ENCODE measurements at regions not wholly inside any gene's neighbourhood (a gene's known extent, or its start where the extent isn't known, plus 50 kb on each side); places are given as distances from the start of the nearest gene placed in this dataset.

DNA sequence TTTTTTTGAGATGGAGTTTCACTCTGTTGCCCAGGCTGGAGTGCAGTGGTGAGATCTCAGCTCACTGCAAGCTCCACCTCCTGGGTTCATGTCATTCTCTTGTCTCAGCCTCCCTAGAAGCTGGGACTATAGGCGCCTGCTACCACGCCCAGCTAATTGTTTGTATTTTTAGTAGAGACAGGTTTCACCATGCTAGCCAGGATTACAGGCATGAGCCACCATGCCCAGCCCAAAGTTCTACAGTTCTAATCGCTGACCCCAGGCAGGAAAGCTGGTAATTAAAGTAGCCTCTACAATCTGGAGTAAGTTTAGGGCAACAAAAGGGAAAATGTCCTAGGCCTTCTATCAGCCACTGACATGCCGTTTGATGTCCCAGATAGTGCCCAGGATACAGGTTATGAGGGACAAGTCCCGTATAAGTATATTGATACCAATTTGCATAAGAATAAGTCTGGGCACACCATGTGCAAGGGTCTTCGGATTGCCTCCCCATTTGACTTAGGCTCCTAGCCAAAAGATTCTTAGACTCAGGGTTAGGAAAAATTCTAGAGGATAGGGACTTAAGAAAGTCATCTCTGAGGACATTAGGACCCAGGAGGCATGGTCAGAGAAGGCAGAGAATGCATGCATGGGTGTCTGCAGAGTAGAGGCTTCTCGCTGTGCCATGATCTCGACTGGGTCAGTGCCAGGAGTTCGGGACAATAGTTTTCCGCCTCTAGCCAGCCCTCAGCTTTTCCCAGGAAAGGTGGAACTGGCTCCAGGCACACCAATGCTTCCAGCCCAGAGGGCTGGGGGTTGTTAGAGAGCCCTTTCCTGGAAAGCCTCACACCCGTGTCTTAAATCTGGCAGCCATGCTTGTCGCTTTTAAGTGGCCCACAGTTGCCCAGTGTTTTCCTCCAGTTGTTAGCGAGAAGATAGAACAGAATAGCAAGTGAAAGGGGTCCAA lies 1111.1 kb downstream of the TAF11L14 start:
- Histone ChIP-seq H3K4me2 (peak overlapping the region; percentile 44), H3K36me3 (replicated peaks; ENCODE audit: insufficient read depth, low read depth) (no peaks in the 10 kb centered on the region), H4K20me1 (ENCODE audit: insufficient read depth, poor library complexity, severe bottlenecking) (no peaks in the 10 kb centered on the region), H3K4me1 (ENCODE audit: insufficient read depth) (no peaks in the 10 kb centered on the region), H3K27me3 (no peaks in the 10 kb centered on the region), H3K27ac (no peak overlapping the region), H3K79me2 (no peaks in the 10 kb centered on the region), H3K9me2 (replicated peaks; ENCODE audit: insufficient read depth) (no peaks in the 10 kb centered on the region), H2AFZ (peak overlapping the region; percentile 34), H3K4me3 (no peak overlapping the region), H3K9me3 (ENCODE audit: low read depth) (no peaks in the 10 kb centered on the region)
- DNase-seq (ENCODE audit: low spot score): no peak
- TF ChIP-seq, protein P1, sequence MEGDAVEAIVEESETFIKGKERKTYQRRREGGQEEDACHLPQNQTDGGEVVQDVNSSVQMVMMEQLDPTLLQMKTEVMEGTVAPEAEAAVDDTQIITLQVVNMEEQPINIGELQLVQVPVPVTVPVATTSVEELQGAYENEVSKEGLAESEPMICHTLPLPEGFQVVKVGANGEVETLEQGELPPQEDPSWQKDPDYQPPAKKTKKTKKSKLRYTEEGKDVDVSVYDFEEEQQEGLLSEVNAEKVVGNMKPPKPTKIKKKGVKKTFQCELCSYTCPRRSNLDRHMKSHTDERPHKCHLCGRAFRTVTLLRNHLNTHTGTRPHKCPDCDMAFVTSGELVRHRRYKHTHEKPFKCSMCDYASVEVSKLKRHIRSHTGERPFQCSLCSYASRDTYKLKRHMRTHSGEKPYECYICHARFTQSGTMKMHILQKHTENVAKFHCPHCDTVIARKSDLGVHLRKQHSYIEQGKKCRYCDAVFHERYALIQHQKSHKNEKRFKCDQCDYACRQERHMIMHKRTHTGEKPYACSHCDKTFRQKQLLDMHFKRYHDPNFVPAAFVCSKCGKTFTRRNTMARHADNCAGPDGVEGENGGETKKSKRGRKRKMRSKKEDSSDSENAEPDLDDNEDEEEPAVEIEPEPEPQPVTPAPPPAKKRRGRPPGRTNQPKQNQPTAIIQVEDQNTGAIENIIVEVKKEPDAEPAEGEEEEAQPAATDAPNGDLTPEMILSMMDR (IDR thresholded peaks at IDR 0.05; ENCODE audit: poor library complexity): no peak
- TF ChIP-seq EZH2phosphoT487 (IDR thresholded peaks at IDR 0.05; ENCODE audit: low read depth, severe bottlenecking, unreplicated experiment) (no peak), EZH2 (IDR thresholded peaks at IDR 0.05; ENCODE audit: borderline replicate concordance) (no peak)
- WGBS (ENCODE audit: low lambda C conversion rate, missing lambda C conversion rate): 96% methylated on average over 13 of the region's 13 CpGs

DNA sequence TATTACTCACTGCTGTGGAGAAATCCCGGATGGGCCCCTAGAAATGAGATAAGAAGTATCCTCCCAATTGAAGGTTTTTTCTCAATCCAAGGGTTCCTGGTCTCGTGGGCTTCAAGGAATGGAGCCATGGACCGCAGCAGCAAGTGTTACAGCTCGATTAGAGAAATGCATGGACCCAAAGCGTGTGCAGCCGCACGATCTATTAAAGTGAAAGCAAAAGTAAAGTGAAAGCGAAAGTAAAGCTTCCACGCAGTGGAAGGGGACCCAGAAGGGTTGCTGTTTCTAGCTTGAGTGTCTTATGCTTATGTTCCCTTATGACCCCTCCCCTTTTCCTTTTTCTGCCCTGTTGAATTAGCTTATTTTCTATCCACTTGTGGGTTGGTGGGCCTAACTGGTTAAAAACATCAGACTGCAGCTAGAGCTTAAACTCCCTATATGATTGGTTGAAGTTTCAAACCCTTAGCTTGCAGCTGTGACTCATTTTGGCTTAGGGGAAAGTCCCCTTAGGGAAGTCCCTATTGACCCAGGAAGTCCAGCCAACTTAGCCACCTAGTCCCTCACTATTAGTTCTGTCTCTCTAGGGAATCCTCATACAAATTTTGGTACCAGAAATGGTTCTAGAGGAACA lies 1111.8 kb downstream of the TAF11L14 start:
- Histone ChIP-seq H3K27me3 (no peaks in the 10 kb centered on the region), H3K4me2 (peak overlapping the region; percentile 44), H4K20me1 (ENCODE audit: insufficient read depth, poor library complexity, severe bottlenecking) (no peaks in the 10 kb centered on the region), H3K36me3 (replicated peaks; ENCODE audit: insufficient read depth, low read depth) (no peaks in the 10 kb centered on the region), H2AFZ (peak overlapping the region; percentile 34), H3K9me3 (ENCODE audit: low read depth) (no peaks in the 10 kb centered on the region), H3K79me2 (no peaks in the 10 kb centered on the region), H3K9me2 (replicated peaks; ENCODE audit: insufficient read depth) (no peaks in the 10 kb centered on the region), H3K4me1 (ENCODE audit: insufficient read depth) (no peaks in the 10 kb centered on the region), H3K27ac (no peak overlapping the region), H3K4me3 (no peak overlapping the region)
- 92% methylated on average over 9 of the region's 9 CpGs for WGBS (ENCODE audit: low lambda C conversion rate, missing lambda C conversion rate)
- TF ChIP-seq EZH2phosphoT487 (IDR thresholded peaks at IDR 0.05; ENCODE audit: low read depth, severe bottlenecking, unreplicated experiment) (no peak), EZH2 (IDR thresholded peaks at IDR 0.05; ENCODE audit: borderline replicate concordance) (no peak)
- TF ChIP-seq, protein P1 (IDR thresholded peaks at IDR 0.05; ENCODE audit: poor library complexity): no peak
- DNase-seq (ENCODE audit: low spot score): no peak

DNA sequence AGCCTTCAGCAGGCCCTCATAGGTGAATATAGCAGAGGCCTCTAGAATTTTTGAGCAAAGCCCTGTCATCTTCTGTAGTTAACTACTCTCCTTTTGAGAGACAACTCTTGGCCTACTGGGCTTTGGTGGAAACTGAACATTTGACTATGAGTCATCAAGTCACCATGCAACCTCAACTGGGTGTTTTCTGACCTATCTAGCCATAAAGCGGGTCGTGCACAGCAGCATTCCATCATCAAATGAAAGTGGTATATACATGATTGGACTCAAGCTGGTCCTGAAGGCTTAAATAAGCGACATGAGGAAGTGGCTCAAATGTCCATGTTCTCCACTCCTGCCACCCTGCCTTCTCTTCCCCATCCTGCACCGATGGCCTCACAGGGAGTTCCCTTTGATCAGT lies 1115.5 kb downstream of the TAF11L14 start:
- H3K4me1 ChIP-seq (ENCODE audit: insufficient read depth): no peaks in the 10 kb centered on the region
- H3K27me3 ChIP-seq: no peaks in the 10 kb centered on the region
- H4K20me1 ChIP-seq (ENCODE audit: insufficient read depth, poor library complexity, severe bottlenecking): no peaks in the 10 kb centered on the region
- H3K9me2 ChIP-seq (replicated peaks; ENCODE audit: insufficient read depth): no peaks in the 10 kb centered on the region
- no peak overlapping the region for H3K27ac ChIP-seq
- no peaks in the 10 kb centered on the region for H3K79me2 ChIP-seq
- no peak overlapping the region for H3K4me3 ChIP-seq
- TF ChIP-seq, protein P1 (IDR thresholded peaks at IDR 0.05; ENCODE audit: poor library complexity): no peak
- no peak for TF ChIP-seq EZH2phosphoT487 (IDR thresholded peaks at IDR 0.05; ENCODE audit: low read depth, severe bottlenecking, unreplicated experiment)
- TF ChIP-seq EZH2 (IDR thresholded peaks at IDR 0.05; ENCODE audit: borderline replicate concordance): no peak
- H3K9me3 ChIP-seq (ENCODE audit: low read depth): no peaks in the 10 kb centered on the region
- H3K4me2 ChIP-seq: no peak overlapping the region
- no peak for DNase-seq (ENCODE audit: low spot score)
- H3K36me3 ChIP-seq (replicated peaks; ENCODE audit: insufficient read depth, low read depth): no peaks in the 10 kb centered on the region
- 79% methylated on average over 4 of the region's 4 CpGs for WGBS (ENCODE audit: low lambda C conversion rate, missing lambda C conversion rate)
- H2AFZ ChIP-seq: no peak overlapping the region
